B cell (primary cell): ENCODE measurements at regions not wholly inside any gene's neighbourhood (a gene's known extent, or its start where the extent isn't known, plus 50 kb on each side); places are given as distances from the start of the nearest gene placed in this dataset.

ENCODE experiments used
- ATAC-seq: fragments of 200-7000 bp; cut with Tn5 transposase; one replicate; pipeline ENCODE4 v1.10.0; 2021; ENCODE audit warnings: low read depth, mild to moderate bottlenecking, moderate number of reproducible peaks, moderate library complexity
- CTCF ChIA-PET: fragments of 350-600 bp; sonication (Branson Sonifier 250); formaldehyde crosslinking; loops from one replicate; lab custom pipeline; 2021; ENCODE audit warnings: antibody characterized with exemption, inconsistent platforms; lab: Charles Lee
- POLR2A ChIA-PET: fragments of 350-600 bp; sonication (Branson Sonifier 250); formaldehyde crosslinking; loops from one replicate; lab custom pipeline; 2021; ENCODE audit warnings: antibody characterized with exemption; lab: Charles Lee
- DNase-seq: peaks from one replicate; pipeline ENCODE4 v3.0.0; 2013
- H2AFZ ChIP-seq: 2 replicates; pipeline ENCODE4 v1.6.1; 2012; ENCODE audit warnings: mild to moderate bottlenecking, low read depth, low read length; ENCODE audit not compliant: insufficient read depth, poor library complexity, severe bottlenecking
- H3K27ac ChIP-seq, 2 donors: 1 replicate in 1 of 2; 2 replicates in 1 of 2; pipeline ENCODE4 v1.5.1; 2012 to 2013; ENCODE audit warnings: low read length in 2 of 2, mild to moderate bottlenecking in 2 of 2, moderate library complexity in 1 of 2
- H3K27me3 ChIP-seq, 4 experiments: fragments of 200-600 bp in 1 of 4; sonication (generic) in 1 of 4; replicated peaks in 1 of 4; 1 replicate in 2 of 4; 2 replicates in 2 of 4; pipeline versions ENCODE4 v1.6.1 to v1.7.0; 2013 to 2016; ENCODE audit warnings: low read length in 3 of 4, mild to moderate bottlenecking in 2 of 4, mixed read lengths in 1 of 4, moderate library complexity in 1 of 4; ENCODE audit not compliant: insufficient read depth in 4 of 4, control insufficient read depth in 3 of 4; ENCODE audit errors: control extremely low read depth in 1 of 4
- H3K36me3 ChIP-seq, 2 experiments: replicated peaks in 1 of 2; 1 replicate in 1 of 2; 2 replicates in 1 of 2; pipeline versions ENCODE4 v1.6.1 to v1.7.1; 2013; ENCODE audit warnings: low read length in 1 of 2; ENCODE audit not compliant: insufficient read depth in 2 of 2, control insufficient read depth in 1 of 2; ENCODE audit errors: control extremely low read depth in 1 of 2, extremely low read depth in 1 of 2
- H3K4me1 ChIP-seq, 2 donors: fragments of 200-600 bp in 1 of 2; sonication (generic) in 1 of 2; 1 replicate in 1 of 2; 2 replicates in 1 of 2; pipeline versions ENCODE4 v1.5.1 to v1.6.1; 2013 to 2017; ENCODE audit warnings: low read length in 2 of 2; ENCODE audit not compliant: control insufficient read depth in 2 of 2, insufficient read depth in 2 of 2
- H3K4me2 ChIP-seq: replicated peaks from 2 replicates; pipeline ENCODE3; 2012; ENCODE audit warnings: mild to moderate bottlenecking, low read depth, low read length; ENCODE audit not compliant: poor library complexity, severe bottlenecking
- H3K4me3 ChIP-seq, 5 experiments: fragments of 200-600 bp in 1 of 5; sonication (generic) in 1 of 5; 1 replicate in 3 of 5; 2 replicates in 2 of 5; pipeline versions ENCODE4 v1.5.1 to v1.7.0; 2011 to 2016; ENCODE audit warnings: low read length in 4 of 5, mild to moderate bottlenecking in 4 of 5, low read depth in 2 of 5, control low read depth in 1 of 5, moderate library complexity in 1 of 5; ENCODE audit not compliant: insufficient read depth in 1 of 5; ENCODE audit errors: control extremely low read depth in 1 of 5, extremely low read depth in 1 of 5
- H3K79me2 ChIP-seq: fragments of 200-600 bp; sonication (generic); one replicate; pipeline ENCODE4 v1.6.0; 2016; ENCODE audit warnings: low read length; ENCODE audit not compliant: control insufficient read depth, insufficient read depth
- H3K9ac ChIP-seq: fragments of 200-600 bp; sonication (generic); 2 replicates; pipeline ENCODE4 v1.6.1; 2017; ENCODE audit warnings: mild to moderate bottlenecking, low read length, moderate library complexity
- H3K9me3 ChIP-seq, 3 donors: one replicate each; pipeline versions ENCODE4 v1.6.1 to v1.7.1; 2013; ENCODE audit warnings: low read length in 2 of 3; ENCODE audit not compliant: control insufficient read depth in 2 of 3, insufficient read depth in 1 of 3; ENCODE audit errors: control extremely low read depth in 1 of 3
- H4K20me1 ChIP-seq: 2 replicates; pipeline ENCODE4 v1.6.0; 2012; ENCODE audit warnings: mild to moderate bottlenecking, low read length; ENCODE audit not compliant: insufficient read depth, control insufficient read depth, poor library complexity, severe bottlenecking
- H3K27ac Mint-ChIP-seq: one replicate; pipeline ENCODE4 v1.8.0; 2021; ENCODE audit warnings: mixed read lengths
- H3K27me3 Mint-ChIP-seq: one replicate; pipeline ENCODE4 v1.8.0; 2021; ENCODE audit warnings: mixed read lengths
- H3K4me1 Mint-ChIP-seq: one replicate; pipeline ENCODE4 v1.8.0; 2021; ENCODE audit warnings: mixed read lengths
- H3K4me3 Mint-ChIP-seq: one replicate; pipeline ENCODE4 v1.8.0; 2021; ENCODE audit warnings: mixed read lengths
- H3K9me3 Mint-ChIP-seq: one replicate; pipeline ENCODE4 v1.8.0; 2022; ENCODE audit warnings: mixed read lengths; ENCODE audit not compliant: insufficient read depth
- EZH2 ChIP-seq: IDR thresholded peaks from 2 replicates; pipeline ENCODE4 v1.6.1; 2012; ENCODE audit warnings: borderline replicate concordance, low read depth, mild to moderate bottlenecking, moderate library complexity, low read length; ENCODE audit not compliant: insufficient read depth, poor library complexity, severe bottlenecking
- WGBS: methylation state at CpG from one replicate; pipeline ENCODE4 v1.1.5; 2013; ENCODE audit warnings: missing lambda C conversion rate; ENCODE audit not compliant: insufficient coverage; 5-methylcytosine and 5-hydroxymethylcytosine counted together
- intact Hi-C: fragments of 100-400 bp; cut with micrococcal nuclease; formaldehyde crosslinking; loops from one replicate; pipeline ENCODE4 v1.10.0; 2022
- TF ChIP-seq, protein P1 (sequence below): fragments of 200-600 bp; IDR thresholded peaks from one replicate; pipeline ENCODE4 v1.8.0; 2022; ENCODE audit warnings: antibody characterized with exemption, mild to moderate bottlenecking

DNA sequence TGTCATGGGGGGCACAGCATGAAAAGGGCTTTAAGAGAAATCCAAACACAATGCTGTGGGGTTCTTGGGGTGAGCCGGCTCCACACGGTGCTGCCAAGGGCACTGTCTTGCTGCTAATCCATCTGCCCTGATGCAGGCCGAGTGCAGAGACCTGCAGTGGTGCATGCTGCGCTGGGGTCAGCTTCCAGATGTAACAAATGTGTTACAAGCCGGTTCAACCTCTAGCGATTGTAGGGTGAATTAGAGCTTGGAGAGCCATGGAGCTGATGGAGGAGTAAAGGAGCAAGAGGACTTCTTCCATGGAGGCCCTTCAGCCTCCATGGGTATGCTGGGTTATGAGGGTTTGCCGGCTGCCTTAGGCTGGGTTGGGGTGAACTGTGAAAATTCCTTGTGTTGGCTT is 402.3 kb downstream of the TYW1 start:
- H2AFZ ChIP-seq = no peak overlapping the region
- H3K27me3 ChIP-seq = no peaks in the 10 kb centered on the region
- no peak overlapping the region for H3K4me2 ChIP-seq
- ChIA-PET POLR2A (no interaction called here), CTCF (no interaction called here)
- H3K4me3 ChIP-seq = no peak overlapping the region
- WGBS = 94% methylated on average over 6 of the region's 7 CpGs
- H3K27ac ChIP-seq = no peak overlapping the region
- intact Hi-C loops = no loop called here
- peaks cover 0 to 26% (median 0%) of the 10 kb centered on the region in 3 donors for H3K9me3 ChIP-seq
- H3K9ac ChIP-seq = no peak overlapping the region
- Mint-ChIP-seq H3K4me3 (no peak overlapping the region), H3K27ac (no peak overlapping the region), H3K27me3 (no peaks in the 10 kb centered on the region), H3K9me3 (peaks cover 6% of the 10 kb centered on the region), H3K4me1 (no peaks in the 10 kb centered on the region)
- H4K20me1 ChIP-seq = no peaks in the 10 kb centered on the region
- TF ChIP-seq EZH2 = no peak
- TF ChIP-seq, protein P1, sequence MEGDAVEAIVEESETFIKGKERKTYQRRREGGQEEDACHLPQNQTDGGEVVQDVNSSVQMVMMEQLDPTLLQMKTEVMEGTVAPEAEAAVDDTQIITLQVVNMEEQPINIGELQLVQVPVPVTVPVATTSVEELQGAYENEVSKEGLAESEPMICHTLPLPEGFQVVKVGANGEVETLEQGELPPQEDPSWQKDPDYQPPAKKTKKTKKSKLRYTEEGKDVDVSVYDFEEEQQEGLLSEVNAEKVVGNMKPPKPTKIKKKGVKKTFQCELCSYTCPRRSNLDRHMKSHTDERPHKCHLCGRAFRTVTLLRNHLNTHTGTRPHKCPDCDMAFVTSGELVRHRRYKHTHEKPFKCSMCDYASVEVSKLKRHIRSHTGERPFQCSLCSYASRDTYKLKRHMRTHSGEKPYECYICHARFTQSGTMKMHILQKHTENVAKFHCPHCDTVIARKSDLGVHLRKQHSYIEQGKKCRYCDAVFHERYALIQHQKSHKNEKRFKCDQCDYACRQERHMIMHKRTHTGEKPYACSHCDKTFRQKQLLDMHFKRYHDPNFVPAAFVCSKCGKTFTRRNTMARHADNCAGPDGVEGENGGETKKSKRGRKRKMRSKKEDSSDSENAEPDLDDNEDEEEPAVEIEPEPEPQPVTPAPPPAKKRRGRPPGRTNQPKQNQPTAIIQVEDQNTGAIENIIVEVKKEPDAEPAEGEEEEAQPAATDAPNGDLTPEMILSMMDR = no peak
- no peaks in the 10 kb centered on the region for H3K79me2 ChIP-seq
- H3K4me1 ChIP-seq = no peaks in the 10 kb centered on the region
- DNase-seq (no peak), ATAC-seq (no peak)
- no peaks in the 10 kb centered on the region for H3K36me3 ChIP-seq

DNA sequence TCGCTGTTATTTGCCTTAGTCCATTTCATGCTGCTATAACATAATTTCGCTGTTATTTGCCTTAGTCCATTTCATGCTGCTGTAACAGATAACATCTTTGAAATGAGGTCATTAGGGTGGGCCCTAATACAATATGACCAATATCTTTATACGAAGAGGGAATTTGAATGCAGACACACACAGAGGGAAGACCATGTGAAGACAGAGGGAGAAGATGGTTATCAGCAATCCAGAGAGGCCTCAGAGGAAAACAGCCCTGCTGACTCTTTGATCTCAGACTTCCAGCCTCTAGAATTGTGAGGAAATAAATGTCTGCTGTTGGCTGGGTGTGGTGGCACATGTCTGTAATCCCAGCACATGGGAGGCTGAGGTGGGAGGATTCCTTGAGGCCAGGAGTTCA is 404.9 kb downstream of the TYW1 start:
- TF ChIP-seq, protein P1 = no peak
- no peak for TF ChIP-seq EZH2
- CTCF ChIA-PET = no interaction called here
- peaks cover 6% of the 10 kb centered on the region for H3K9me3 Mint-ChIP-seq

More for the DNA sequence above, 404.9 kb downstream of the TYW1 start:
- H3K27me3 Mint-ChIP-seq = peaks cover 4% of the 10 kb centered on the region
- POLR2A ChIA-PET = no interaction called here
- Histone ChIP-seq H3K4me1 (no peaks in the 10 kb centered on the region), H3K79me2 (no peaks in the 10 kb centered on the region), H2AFZ (no peak overlapping the region), H4K20me1 (no peaks in the 10 kb centered on the region), H3K4me3 (no peak overlapping the region), H3K4me2 (no peak overlapping the region), H3K9ac (no peak overlapping the region), H3K9me3 (peaks cover 0 to 26% (median 0%) of the 10 kb centered on the region in 3 donors), H3K27ac (no peak overlapping the region), H3K27me3 (no peaks in the 10 kb centered on the region), H3K36me3 (no peaks in the 10 kb centered on the region)
- ATAC-seq (no peak), DNase-seq (no peak)
- WGBS = no CpG with 5 or more reads among the region's 3 CpGs
- H3K4me1 Mint-ChIP-seq = no peaks in the 10 kb centered on the region
- intact Hi-C loops = no loop called here
- no peak overlapping the region for H3K4me3 Mint-ChIP-seq
- no peak overlapping the region for H3K27ac Mint-ChIP-seq
